ENCODE measurements at regions not wholly inside any gene's neighbourhood (a gene's known extent, or its start where the extent isn't known, plus 50 kb on each side); places are given as distances from the start of the nearest gene placed in this dataset.

- Histone ChIP-seq H3K27me3 (no peaks in the 10 kb centered on the region), H3K9me3 (no peaks in the 10 kb centered on the region), H3K36me3 (no peaks in the 10 kb centered on the region), H3K27ac (no peak overlapping the region), H3K4me3 (no peak overlapping the region), H3K4me1 (no peaks in the 10 kb centered on the region)
- no peak for DNase-seq (ENCODE audit: low spot score in 2 of 2)
- no peak for TF ChIP-seq CTCF (IDR thresholded peaks at IDR 0.05)
- intact Hi-C loops (cut with DNase I) = no loop called here
Measured at GRCh38 chr2:3054066-3054465, 323.6 kb downstream of the EIPR1 start.

DNA sequence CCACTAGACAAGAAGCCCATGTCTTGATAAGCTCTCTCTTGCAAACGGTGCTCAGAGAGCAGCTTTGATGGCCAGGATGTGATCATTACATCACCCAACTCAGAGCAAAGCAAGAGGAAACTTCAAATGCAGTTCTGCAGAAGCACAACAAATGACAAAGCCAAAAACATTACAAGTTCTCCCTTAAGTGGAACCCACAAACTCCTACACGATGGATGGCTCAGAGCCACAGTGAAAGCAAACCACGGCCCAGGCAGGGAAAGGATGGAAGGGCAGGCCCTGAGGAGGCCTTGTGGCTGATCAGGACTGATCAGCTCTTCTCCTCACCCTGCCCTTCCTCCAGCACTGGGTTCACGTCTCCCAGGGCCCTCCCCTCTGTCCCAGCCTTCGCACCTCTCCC is 326.4 kb downstream of the EIPR1 start:
- no peak for TF ChIP-seq CTCF (IDR thresholded peaks at IDR 0.05)
- no peaks in the 10 kb centered on the region for H3K4me1 ChIP-seq
- no peaks in the 10 kb centered on the region for H3K36me3 ChIP-seq
- H3K27ac ChIP-seq = no peak overlapping the region
- H3K27me3 ChIP-seq = no peaks in the 10 kb centered on the region
- H3K9me3 ChIP-seq = no peaks in the 10 kb centered on the region
- intact Hi-C loops (cut with DNase I) = no loop called here
- H3K4me3 ChIP-seq = no peak overlapping the region
- DNase-seq (ENCODE audit: low spot score in 2 of 2) = no peak

DNA sequence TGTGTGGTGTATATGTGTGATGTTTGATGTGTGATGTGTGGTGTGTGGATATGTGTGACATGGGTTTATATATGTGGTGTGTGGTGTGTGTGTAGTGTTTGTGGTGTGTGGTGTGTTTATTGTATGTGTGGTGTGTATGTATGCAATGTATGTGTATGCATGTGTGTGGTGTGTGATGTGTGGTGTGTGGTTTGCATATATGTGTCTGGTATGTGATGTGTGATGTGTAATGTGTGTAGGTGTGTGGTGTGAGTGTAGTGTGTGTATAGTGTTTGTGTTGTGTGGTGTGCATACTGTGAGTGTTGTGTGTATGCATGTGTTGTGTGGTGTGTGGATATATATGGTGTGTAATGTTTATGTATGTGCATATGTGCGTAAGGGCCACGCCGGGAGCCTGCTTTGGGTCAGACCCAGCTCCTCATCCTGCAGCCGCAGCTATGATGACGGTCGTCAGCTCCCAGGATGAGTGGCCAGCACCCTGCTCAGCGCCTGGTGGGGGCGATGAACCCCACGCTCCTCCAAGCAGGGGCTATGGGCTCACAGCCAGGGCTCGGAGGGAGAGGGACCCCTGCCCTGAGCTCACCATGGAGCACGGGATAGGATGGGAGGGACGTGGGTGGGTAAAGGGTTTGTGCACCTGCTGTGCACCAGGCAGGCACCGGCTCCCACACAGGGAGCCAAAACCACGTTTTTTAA is 331.3 kb downstream of the EIPR1 start:
- H3K4me3 ChIP-seq = no peak overlapping the region
- no peaks in the 10 kb centered on the region for H3K27me3 ChIP-seq
- no peak overlapping the region for H3K27ac ChIP-seq
- H3K4me1 ChIP-seq = no peaks in the 10 kb centered on the region
- H3K9me3 ChIP-seq = no peaks in the 10 kb centered on the region
- no peaks in the 10 kb centered on the region for H3K36me3 ChIP-seq
- no peak for TF ChIP-seq CTCF (IDR thresholded peaks at IDR 0.05)
- intact Hi-C loops (cut with DNase I) = no loop called here
- DNase-seq (ENCODE audit: low spot score in 2 of 2) = no peak

DNA sequence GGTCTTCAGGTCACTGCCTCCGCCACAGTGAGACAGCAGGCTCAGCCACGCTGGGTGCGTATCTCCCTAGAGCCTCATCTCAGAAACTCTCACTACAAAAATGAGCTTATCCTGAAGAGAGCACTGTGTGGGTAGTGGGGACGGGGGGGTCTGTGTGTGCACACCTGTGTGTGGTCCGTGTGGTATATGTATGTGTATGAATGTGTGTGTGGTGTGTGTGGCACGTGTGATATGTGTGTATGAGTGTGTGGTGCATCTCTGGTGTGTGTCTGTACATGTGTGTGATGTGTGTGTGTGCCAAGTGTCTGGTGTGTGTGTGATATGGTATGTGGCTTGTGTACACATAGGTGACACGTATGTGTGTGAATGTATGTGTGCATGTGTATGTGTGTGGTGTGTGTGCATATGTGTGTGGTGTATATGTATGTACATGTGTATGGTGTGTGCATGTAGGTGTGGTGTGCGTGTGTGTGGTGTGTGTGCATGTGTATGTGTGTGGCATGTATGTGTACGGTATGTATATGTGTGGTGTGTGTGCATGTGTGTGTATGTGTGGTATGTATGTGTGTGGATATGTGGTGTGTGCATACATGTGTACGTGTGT is 332.2 kb downstream of the EIPR1 start:
- no peaks in the 10 kb centered on the region for H3K36me3 ChIP-seq
- no peaks in the 10 kb centered on the region for H3K27me3 ChIP-seq
- no peak overlapping the region for H3K4me3 ChIP-seq
- intact Hi-C loops (cut with DNase I) = no loop called here
- no peak for TF ChIP-seq CTCF (IDR thresholded peaks at IDR 0.05)
- H3K27ac ChIP-seq = no peak overlapping the region
- DNase-seq (ENCODE audit: low spot score in 2 of 2) = no peak
- H3K9me3 ChIP-seq = no peaks in the 10 kb centered on the region
- no peaks in the 10 kb centered on the region for H3K4me1 ChIP-seq

GRCh38 chr2:3044587-3045317 is 332.9 kb downstream of the EIPR1 start:
- no peaks in the 10 kb centered on the region for H3K36me3 ChIP-seq
- no peaks in the 10 kb centered on the region for H3K4me1 ChIP-seq
- intact Hi-C loops (cut with DNase I) = no loop called here
- no peaks in the 10 kb centered on the region for H3K27me3 ChIP-seq
- no peak overlapping the region for H3K4me3 ChIP-seq
- no peak for DNase-seq (ENCODE audit: low spot score in 2 of 2)
- no peaks in the 10 kb centered on the region for H3K9me3 ChIP-seq
- H3K27ac ChIP-seq = no peak overlapping the region
- no peak for TF ChIP-seq CTCF (IDR thresholded peaks at IDR 0.05)
